PC-9 (cell line): ENCODE measurements at regions not wholly inside any gene's neighbourhood (a gene's known extent, or its start where the extent isn't known, plus 50 kb on each side); places are given as distances from the start of the nearest gene placed in this dataset.
A peak's percentile ranks its signal among the peaks of the same experiment; 100 is the strongest.

ENCODE experiments used
- EZH2 ChIP-seq: fragments of 200-600 bp; sonication (generic); IDR thresholded peaks from 2 replicates; pipeline ENCODE4 v1.8.0; 2017; ENCODE audit warnings: antibody characterized with exemption, low read depth
- TF ChIP-seq, protein P1 (sequence below): fragments of 200-600 bp; sonication (generic); conservative IDR thresholded peaks from 2 replicates; pipeline ENCODE4 v1.6.1; 2017; ENCODE audit warnings: mixed run types, antibody characterized with exemption, mild to moderate bottlenecking, moderate library complexity

DNA sequence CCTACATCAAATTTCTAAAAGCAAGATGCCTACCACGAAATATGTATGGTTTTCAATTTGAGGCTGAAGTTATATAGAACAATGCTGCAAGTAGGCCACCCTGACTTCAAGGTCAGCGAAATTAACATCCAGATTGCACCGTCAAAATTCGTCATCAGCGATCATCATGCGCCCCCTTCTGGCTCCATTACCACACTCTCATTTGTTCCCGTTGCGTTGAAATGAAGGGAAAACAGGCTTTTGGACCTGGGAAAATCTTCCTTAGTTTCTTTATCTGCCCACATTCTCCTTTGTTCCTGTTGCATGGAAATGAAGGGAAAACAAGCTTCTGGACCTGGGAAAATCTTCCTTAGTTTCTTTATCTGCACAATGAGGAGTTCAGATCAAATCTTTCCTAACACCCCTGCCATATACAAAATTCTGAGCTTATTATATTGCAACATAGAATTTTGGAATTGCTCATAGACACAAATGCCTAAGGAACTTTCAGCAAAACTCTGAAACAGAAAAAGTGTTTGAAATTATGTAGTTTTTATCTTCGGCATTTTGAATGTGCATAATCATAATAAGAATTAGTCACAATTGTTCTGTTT is 98.2 kb upstream of the PRKCQ start:
- TF ChIP-seq EZH2: no peak
- TF ChIP-seq, protein P1, sequence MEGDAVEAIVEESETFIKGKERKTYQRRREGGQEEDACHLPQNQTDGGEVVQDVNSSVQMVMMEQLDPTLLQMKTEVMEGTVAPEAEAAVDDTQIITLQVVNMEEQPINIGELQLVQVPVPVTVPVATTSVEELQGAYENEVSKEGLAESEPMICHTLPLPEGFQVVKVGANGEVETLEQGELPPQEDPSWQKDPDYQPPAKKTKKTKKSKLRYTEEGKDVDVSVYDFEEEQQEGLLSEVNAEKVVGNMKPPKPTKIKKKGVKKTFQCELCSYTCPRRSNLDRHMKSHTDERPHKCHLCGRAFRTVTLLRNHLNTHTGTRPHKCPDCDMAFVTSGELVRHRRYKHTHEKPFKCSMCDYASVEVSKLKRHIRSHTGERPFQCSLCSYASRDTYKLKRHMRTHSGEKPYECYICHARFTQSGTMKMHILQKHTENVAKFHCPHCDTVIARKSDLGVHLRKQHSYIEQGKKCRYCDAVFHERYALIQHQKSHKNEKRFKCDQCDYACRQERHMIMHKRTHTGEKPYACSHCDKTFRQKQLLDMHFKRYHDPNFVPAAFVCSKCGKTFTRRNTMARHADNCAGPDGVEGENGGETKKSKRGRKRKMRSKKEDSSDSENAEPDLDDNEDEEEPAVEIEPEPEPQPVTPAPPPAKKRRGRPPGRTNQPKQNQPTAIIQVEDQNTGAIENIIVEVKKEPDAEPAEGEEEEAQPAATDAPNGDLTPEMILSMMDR: peak; percentile 69
